ENCODE measurements at regions not wholly inside any gene's neighbourhood (a gene's known extent, or its start where the extent isn't known, plus 50 kb on each side); places are given as distances from the start of the nearest gene placed in this dataset.
A peak's percentile ranks its signal among the peaks of the same experiment; 100 is the strongest.

DNA sequence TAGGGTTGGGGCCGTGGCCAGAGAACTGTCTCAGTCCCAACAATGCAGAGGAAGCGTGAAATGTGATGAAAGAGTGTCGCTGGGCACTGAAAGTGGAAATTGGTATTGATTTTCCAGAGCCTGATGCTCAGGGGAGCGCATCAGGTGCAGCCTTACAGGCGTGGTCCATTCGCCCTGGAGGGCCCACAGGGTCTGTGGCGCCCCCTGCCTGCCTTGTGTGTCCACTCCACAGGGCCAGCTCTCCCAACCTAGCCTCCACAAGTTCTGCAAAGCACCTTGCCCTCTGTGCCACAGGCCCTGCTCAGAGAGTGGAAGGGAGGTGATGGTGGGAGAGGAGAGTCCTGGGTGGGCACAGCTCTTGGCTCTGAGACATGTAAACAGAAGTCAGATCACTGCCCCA is 54.9 kb upstream of the LMO1 start:
- TF ChIP-seq, protein P1, sequence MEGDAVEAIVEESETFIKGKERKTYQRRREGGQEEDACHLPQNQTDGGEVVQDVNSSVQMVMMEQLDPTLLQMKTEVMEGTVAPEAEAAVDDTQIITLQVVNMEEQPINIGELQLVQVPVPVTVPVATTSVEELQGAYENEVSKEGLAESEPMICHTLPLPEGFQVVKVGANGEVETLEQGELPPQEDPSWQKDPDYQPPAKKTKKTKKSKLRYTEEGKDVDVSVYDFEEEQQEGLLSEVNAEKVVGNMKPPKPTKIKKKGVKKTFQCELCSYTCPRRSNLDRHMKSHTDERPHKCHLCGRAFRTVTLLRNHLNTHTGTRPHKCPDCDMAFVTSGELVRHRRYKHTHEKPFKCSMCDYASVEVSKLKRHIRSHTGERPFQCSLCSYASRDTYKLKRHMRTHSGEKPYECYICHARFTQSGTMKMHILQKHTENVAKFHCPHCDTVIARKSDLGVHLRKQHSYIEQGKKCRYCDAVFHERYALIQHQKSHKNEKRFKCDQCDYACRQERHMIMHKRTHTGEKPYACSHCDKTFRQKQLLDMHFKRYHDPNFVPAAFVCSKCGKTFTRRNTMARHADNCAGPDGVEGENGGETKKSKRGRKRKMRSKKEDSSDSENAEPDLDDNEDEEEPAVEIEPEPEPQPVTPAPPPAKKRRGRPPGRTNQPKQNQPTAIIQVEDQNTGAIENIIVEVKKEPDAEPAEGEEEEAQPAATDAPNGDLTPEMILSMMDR (IDR thresholded peaks at IDR 0.05 in 2 of 3, conservative IDR thresholded peaks at IDR 0.05 in 1 of 3; ENCODE audit: control insufficient read depth in 2 of 3, extremely low read depth in 1 of 3, insufficient read depth in 1 of 3, low read depth in 3 of 3, low read length in 3 of 3): peak; percentile 30 to 45 (median 34); a peak in 4 of 6 replicates
- TF ChIP-seq POU2F2 (IDR thresholded peaks at IDR 0.05; ENCODE audit: borderline replicate concordance, low read depth, low read length) (no peak), BCL3 (IDR thresholded peaks at IDR 0.05; ENCODE audit: borderline replicate concordance, insufficient read depth, low read depth, low read length, poor library complexity, severe bottlenecking) (no peak), POLR2A (IDR thresholded peaks at IDR 0.05; ENCODE audit: low read depth, low read length) (no peak), GABPA (IDR thresholded peaks at IDR 0.05; ENCODE audit: low read depth) (no peak), DPF2 (IDR thresholded peaks at IDR 0.05) (no peak), MYC (IDR thresholded peaks at IDR 0.05; ENCODE audit: insufficient read depth, insufficient read length, insufficient replicate concordance, low read length, severe bottlenecking) (no peak), SMC3 (IDR thresholded peaks at IDR 0.05; ENCODE audit: borderline replicate concordance, low read length) (no peak), BCL11A (IDR thresholded peaks at IDR 0.05; ENCODE audit: low read depth, low read length) (no peak), EGR1 (IDR thresholded peaks at IDR 0.05; ENCODE audit: borderline replicate concordance in 1 of 2, low read depth in 2 of 2, low read length in 2 of 2) (no peak), STAT3 (IDR thresholded peaks at IDR 0.05; ENCODE audit: low read depth, low read length) (no peak), MEF2B (IDR thresholded peaks at IDR 0.05; ENCODE audit: partially characterized antibody, poor library complexity, severe bottlenecking) (no peak)
